Upper lobe of left lung (tissue), 6 donors: ENCODE measurements at regions not wholly inside any gene's neighbourhood (a gene's known extent, or its start where the extent isn't known, plus 50 kb on each side); places are given as distances from the start of the nearest gene placed in this dataset.

Source experiments
- ATAC-seq, 2 donors: fragments of 200-7000 bp; cut with Tn5 transposase; one replicate each; pipeline ENCODE4 v1.9.1; 2022; ENCODE audit warnings: mild to moderate bottlenecking in 2 of 2, moderate library complexity in 2 of 2; ENCODE audit not compliant: low FRiP score in 2 of 2
- DNase-seq, 2 donors: peaks; one replicate each; pipeline ENCODE4 v3.0.0-alpha.2; 2019 to 2020
- H3K27ac ChIP-seq, 4 donors: fragments of 200-600 bp; sonication (generic); one replicate each; pipeline ENCODE4 v1.5.1; 2016 to 2019
- H3K27me3 ChIP-seq, 4 donors: fragments of 200-600 bp; sonication (generic); one replicate each; pipeline ENCODE4 v1.5.1; 2017 to 2019
- H3K36me3 ChIP-seq, 4 donors: fragments of 200-600 bp; sonication (generic); one replicate each; pipeline ENCODE4 v1.5.1; 2016 to 2019
- H3K4me1 ChIP-seq, 4 donors: fragments of 200-600 bp; sonication (generic); one replicate each; pipeline ENCODE4 v1.5.1; 2018 to 2019
- H3K4me3 ChIP-seq, 4 donors: fragments of 200-600 bp; sonication (generic); one replicate each; pipeline ENCODE4 v1.5.1; 2017 to 2019; ENCODE audit warnings: mild to moderate bottlenecking in 2 of 4, moderate library complexity in 1 of 4
- H3K9me3 ChIP-seq, 4 donors: fragments of 200-600 bp; sonication (generic); one replicate each; pipeline ENCODE4 v1.5.1; 2018 to 2019
- EP300 ChIP-seq, 4 donors: sonication (generic); formaldehyde crosslinking; IDR thresholded peaks; one replicate each; pipeline ENCODE4 v1.5.1; 2017; ENCODE audit warnings: antibody characterized with exemption in 4 of 4, control low read depth in 2 of 4
- POLR2A ChIP-seq, 4 donors: fragments of 450-650 bp; IDR thresholded peaks; one replicate each; pipeline ENCODE4 v1.5.1; 2016 to 2017; ENCODE audit warnings: antibody characterized with exemption in 4 of 4, mild to moderate bottlenecking in 2 of 4
- POLR2AphosphoS5 ChIP-seq, 2 donors: sonication (generic); formaldehyde crosslinking; IDR thresholded peaks; one replicate each; pipeline ENCODE4 v1.5.1; 2017; ENCODE audit warnings: antibody characterized with exemption in 2 of 2
- WGBS, 2 donors: methylation state at CpG; one replicate each; pipeline ENCODE4 v1.1.5; 2017 to 2018; 5-methylcytosine and 5-hydroxymethylcytosine counted together
- TF ChIP-seq, protein P1 (sequence below), 6 experiments: fragments of 450-650 bp in 4 of 6; fragments of 200-600 bp in 2 of 6; sonication (generic) in 2 of 6; IDR thresholded peaks; one replicate each; pipeline ENCODE4 v1.5.1; 2016 to 2019; ENCODE audit warnings: antibody characterized with exemption in 6 of 6
- donor health status: DM: no; HTN: no; CAD: no; lungs with moderate emphysema.
- donor health status: DM: no; HTN: yes; CAD: no; lungs with severe emphysema.

DNA sequence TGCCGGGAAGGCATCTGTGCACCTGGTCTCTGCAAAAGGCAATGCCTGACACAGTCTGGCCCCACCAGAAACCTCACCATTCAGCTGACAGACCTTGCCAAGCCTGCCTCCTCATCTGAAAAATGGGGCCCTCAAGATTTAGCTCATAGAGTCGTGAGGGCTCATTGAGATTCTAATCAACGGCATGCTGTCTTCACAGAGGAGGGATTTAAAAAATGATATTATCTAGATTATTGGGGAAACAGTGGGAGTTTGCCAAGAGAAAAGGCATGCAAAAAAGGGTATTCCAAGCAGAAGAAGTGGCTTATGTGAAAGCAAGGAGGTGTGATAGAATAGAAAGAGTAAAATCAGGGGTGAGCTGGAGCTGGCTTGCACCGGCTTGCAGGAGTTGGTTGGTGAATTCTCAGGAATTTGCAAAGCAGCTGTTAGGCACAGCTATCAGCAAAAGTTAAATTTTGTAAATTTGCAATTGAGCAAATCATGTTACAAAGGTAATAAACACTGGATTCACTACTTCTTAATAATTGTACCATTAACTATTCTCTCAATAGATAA, 91.7 kb upstream of the WNT4 start:
- no peaks in the 10 kb centered on the region for H3K36me3 ChIP-seq
- peaks cover 0 to 12% (median 4%) of the 10 kb centered on the region in 4 donors for H3K4me1 ChIP-seq
- H3K27ac ChIP-seq = no peak overlapping the region
- DNase-seq (no peak), ATAC-seq (no peak)
- no peak for TF ChIP-seq POLR2AphosphoS5 (IDR thresholded peaks at IDR 0.05)
- TF ChIP-seq, protein P1, sequence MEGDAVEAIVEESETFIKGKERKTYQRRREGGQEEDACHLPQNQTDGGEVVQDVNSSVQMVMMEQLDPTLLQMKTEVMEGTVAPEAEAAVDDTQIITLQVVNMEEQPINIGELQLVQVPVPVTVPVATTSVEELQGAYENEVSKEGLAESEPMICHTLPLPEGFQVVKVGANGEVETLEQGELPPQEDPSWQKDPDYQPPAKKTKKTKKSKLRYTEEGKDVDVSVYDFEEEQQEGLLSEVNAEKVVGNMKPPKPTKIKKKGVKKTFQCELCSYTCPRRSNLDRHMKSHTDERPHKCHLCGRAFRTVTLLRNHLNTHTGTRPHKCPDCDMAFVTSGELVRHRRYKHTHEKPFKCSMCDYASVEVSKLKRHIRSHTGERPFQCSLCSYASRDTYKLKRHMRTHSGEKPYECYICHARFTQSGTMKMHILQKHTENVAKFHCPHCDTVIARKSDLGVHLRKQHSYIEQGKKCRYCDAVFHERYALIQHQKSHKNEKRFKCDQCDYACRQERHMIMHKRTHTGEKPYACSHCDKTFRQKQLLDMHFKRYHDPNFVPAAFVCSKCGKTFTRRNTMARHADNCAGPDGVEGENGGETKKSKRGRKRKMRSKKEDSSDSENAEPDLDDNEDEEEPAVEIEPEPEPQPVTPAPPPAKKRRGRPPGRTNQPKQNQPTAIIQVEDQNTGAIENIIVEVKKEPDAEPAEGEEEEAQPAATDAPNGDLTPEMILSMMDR (IDR thresholded peaks at IDR 0.05) = no peak
- no peak for TF ChIP-seq EP300 (IDR thresholded peaks at IDR 0.05)
- no peak for TF ChIP-seq POLR2A (IDR thresholded peaks at IDR 0.05)
- no peak overlapping the region for H3K4me3 ChIP-seq
- H3K27me3 ChIP-seq = peaks cover 0 to 7% (median 0%) of the 10 kb centered on the region in 4 donors
- WGBS, 2 donors = 43 to 50% methylated on average over 4 of the region's 4 CpGs
- no peaks in the 10 kb centered on the region for H3K9me3 ChIP-seq

DNA sequence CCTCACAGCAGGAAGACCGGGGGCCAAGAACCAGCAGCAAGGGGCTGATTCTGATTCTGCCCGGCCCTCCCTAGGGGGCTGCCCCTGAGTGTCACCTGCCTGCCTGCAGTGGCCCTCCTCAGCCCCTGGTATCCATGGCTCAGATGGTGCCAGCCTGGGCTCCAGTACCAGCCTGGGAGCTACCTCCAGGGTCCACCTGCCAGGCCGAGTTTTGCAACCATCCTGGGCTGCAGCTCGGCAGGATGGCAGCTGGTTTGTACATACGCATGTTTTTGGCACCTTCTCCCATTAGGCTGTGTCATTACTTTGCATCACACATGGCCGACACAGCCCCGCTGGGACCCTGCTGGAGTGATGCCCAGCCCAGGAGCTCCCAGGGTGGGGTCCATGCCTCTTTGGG, 93.3 kb upstream of the WNT4 start:
- peaks cover 0 to 13% (median 2%) of the 10 kb centered on the region in 4 donors for H3K4me1 ChIP-seq
- no peak for DNase-seq
- 49% methylated on average over 7 of the region's 7 CpGs; no CpG with 5 or more reads in 1 of the 2 donors for whole genome bisulfite sequencing, 2 donors
- H3K27ac ChIP-seq = no peak overlapping the region
- H3K9me3 ChIP-seq = no peaks in the 10 kb centered on the region
- no peak overlapping the region for H3K4me3 ChIP-seq
- ATAC-seq = no peak
- H3K36me3 ChIP-seq = no peaks in the 10 kb centered on the region
- TF ChIP-seq POLR2AphosphoS5 (IDR thresholded peaks at IDR 0.05) = no peak
- no peak for TF ChIP-seq POLR2A (IDR thresholded peaks at IDR 0.05)
- no peak for TF ChIP-seq EP300 (IDR thresholded peaks at IDR 0.05)
- TF ChIP-seq, protein P1 (IDR thresholded peaks at IDR 0.05) = no peak
- peaks cover 0 to 7% (median 0%) of the 10 kb centered on the region in 4 donors for H3K27me3 ChIP-seq

DNA sequence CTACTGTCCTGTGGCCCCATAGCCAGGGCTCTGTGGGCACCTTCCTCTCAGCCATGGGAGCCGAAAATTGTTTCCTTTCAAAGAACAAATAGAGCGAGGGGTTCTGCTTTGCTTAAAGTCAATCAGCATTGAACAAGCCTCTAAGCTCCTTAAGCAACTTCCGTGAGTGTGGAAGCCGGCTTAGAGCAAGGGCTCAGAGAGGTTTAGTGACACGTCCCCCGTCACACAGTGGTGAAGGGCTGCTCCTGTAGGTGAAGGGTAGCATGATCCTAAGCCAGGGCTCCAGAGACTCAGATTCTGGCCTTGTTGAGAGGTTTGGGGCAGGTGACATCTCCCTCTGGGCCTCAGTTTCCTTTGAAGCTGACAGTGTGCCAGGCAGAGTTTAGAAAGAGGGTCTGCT, 94.0 kb upstream of the WNT4 start:
- H3K27ac ChIP-seq = peak overlapping the region in 2 of 4 donors; percentile 46 to 48
- H3K27me3 ChIP-seq = peaks cover 0 to 7% (median 0%) of the 10 kb centered on the region in 4 donors
- peaks cover 0 to 13% (median 2%) of the 10 kb centered on the region in 4 donors for H3K4me1 ChIP-seq
- no peak overlapping the region for H3K4me3 ChIP-seq
- H3K36me3 ChIP-seq = no peaks in the 10 kb centered on the region
- ATAC-seq (no peak), DNase-seq (no peak)
- TF ChIP-seq EP300 (IDR thresholded peaks at IDR 0.05) (no peak), POLR2AphosphoS5 (IDR thresholded peaks at IDR 0.05) (no peak), POLR2A (IDR thresholded peaks at IDR 0.05) (no peak)
- TF ChIP-seq, protein P1 (IDR thresholded peaks at IDR 0.05) = no peak
- no peaks in the 10 kb centered on the region for H3K9me3 ChIP-seq
- 72 to 83% methylated on average over 6 of the region's 6 CpGs for WGBS, 2 donors

DNA sequence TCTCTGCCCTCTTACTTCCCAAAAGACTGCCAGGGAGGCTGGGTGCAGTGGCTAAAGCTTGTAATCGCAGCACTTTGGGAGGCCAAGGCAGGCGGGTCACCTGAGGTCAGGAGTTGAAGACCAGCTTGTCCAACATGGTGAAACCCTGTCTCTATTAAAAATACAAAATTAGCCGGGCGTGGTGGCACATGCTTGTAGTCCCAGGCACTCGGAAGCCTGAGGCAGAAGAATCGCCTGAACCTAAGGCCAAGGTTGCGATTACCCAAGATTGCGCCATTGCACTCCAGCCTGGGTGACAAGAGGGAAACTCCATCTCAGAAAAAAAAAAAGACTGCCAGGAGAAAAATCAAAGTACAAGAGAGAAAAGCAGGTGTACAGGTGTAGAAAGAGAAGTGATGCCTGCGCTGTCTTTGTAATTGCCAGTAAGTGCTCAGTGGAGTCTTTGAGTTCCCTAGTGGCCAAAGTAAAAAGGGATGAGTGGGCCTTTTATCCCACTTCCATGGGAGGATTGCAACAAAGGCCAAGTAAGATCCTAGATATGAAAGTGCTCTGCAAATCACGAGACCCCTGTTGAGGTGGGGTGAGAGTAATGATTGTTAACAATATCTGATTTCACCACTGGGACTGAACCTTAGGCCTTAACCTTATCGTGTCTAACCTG, 94.7 kb upstream of the WNT4 start:
- Histone ChIP-seq H3K9me3 (no peaks in the 10 kb centered on the region), H3K27ac (peak overlapping the region in 2 of 4 donors; percentile 46 to 48), H3K4me1 (peaks cover 0 to 13% (median 2%) of the 10 kb centered on the region in 4 donors), H3K36me3 (no peaks in the 10 kb centered on the region), H3K27me3 (peaks cover 0 to 7% (median 0%) of the 10 kb centered on the region in 4 donors), H3K4me3 (no peak overlapping the region)
- no peak for TF ChIP-seq POLR2AphosphoS5 (IDR thresholded peaks at IDR 0.05)
- TF ChIP-seq, protein P1 (IDR thresholded peaks at IDR 0.05) = no peak
- TF ChIP-seq POLR2A (IDR thresholded peaks at IDR 0.05) = no peak
- no peak for TF ChIP-seq EP300 (IDR thresholded peaks at IDR 0.05)
- no peak for ATAC-seq
- WGBS, 2 donors = 65 to 84% methylated on average over 11 of the region's 11 CpGs
- DNase-seq = peak in 1 of 2 donors; percentile 83
